Ishikawa (cell line): ENCODE measurements at regions not wholly inside any gene's neighbourhood (a gene's known extent, or its start where the extent isn't known, plus 50 kb on each side); places are given as distances from the start of the nearest gene placed in this dataset.

Experiments
- CREB1 ChIP-seq: IDR thresholded peaks from 2 replicates; pipeline ENCODE4 v1.6.1; 2012; ENCODE audit warnings: low read depth
- USF1 ChIP-seq: IDR thresholded peaks from 2 replicates; pipeline ENCODE4 v1.6.1; 2012

- TF ChIP-seq CREB1: no peak
- no peak for TF ChIP-seq USF1
These were observed 339.8 kb downstream of the DYSF start for GRCh38 chr2:71792926-71793761.
